NCI-H146 treated with DMSO at 0.1 percent for 48 hours (cell line): ENCODE measurements at regions not wholly inside any gene's neighbourhood (a gene's known extent, or its start where the extent isn't known, plus 50 kb on each side); places are given as distances from the start of the nearest gene placed in this dataset.

Experiments used
- DNase-seq: peaks from one replicate; lab custom pipeline; 2025; ENCODE audit not compliant: unreplicated experiment; lab: John Stamatoyannopoulos, UW

DNA sequence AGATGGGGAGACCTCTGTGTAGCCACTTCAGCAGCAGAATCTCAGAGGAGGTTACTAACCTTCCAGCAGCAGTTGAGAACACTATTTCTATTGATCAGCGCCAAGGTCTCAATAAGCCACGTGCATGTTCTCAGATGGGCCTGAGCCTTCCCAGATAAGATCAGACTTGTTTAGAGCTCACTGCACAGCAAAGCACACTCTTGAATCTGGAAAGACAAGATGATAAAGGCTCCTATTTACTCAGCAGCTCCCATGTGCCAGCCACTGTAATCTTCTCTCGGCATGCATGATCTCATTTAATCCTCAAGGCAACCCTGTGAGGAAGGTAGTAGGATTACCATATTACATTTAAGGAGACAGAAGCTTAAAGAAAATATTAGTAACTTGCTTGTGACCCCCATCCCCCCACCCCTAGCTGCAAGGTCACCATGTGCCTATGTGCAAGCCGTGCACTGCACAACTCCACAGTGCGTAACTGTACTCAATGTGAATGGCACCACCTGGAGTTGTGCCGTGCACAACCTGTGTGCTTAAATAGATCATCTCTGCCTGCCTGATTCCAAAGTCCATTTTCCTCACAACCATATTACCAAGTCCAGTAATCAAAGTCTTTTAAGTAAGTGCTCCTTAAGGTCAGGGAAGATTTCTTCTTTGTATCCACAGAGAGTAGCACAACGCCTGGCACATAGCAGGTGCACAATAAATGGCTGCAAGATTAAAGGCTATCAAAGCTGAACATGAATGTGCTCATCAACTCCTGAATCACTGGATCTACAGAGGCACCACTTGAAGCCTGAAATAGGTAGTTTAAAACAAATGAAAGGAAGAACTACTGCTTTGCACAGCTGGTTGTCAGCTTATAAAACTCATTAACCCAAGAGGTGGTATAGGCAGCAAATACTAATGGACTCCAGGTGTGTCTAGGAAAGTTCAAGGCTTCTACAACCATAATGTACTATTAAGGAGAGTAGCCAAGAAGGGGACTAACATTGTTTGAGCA lies 293.8 kb downstream of the BUD13 start:
- DNase-seq, result peak; percentile 12

- DNase-seq, result no peak
Observed at GRCh38 chr11:116478205-116478604, 294.6 kb downstream of the BUD13 start.

GRCh38 chr11:116473790-116474346 lies 298.9 kb downstream of the BUD13 start:
- no peak for DNase-seq

DNA sequence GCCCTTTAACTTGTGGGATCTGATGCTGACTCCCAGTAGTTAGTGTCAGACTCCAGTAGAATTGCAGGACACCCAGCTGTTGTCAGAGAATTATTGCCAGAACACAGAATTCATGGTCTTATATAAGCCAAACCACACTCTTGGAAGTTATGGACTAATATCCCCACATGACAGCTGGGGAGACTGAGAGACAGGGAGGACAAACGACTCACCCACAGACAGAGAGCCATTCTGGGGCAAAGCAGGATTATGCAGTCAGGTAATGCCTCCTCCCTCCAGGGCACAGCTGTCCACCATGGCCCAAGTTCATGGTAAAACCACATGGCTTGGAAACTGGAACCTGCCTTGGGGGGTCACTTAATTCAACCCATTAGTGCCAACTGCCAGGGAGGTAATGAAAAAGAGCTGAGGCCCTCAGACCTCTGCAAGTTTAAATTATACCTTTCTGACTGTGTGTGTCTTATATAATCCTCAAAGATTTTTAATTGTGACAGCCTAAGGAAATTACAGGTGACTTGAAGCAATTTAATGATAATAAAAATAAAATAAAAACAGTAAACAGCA lies 299.5 kb downstream of the BUD13 start:
- no peak for DNase-seq

GRCh38 chr11:116472651-116473050 lies 300.1 kb downstream of the BUD13 start:
- no peak for DNase-seq

DNA sequence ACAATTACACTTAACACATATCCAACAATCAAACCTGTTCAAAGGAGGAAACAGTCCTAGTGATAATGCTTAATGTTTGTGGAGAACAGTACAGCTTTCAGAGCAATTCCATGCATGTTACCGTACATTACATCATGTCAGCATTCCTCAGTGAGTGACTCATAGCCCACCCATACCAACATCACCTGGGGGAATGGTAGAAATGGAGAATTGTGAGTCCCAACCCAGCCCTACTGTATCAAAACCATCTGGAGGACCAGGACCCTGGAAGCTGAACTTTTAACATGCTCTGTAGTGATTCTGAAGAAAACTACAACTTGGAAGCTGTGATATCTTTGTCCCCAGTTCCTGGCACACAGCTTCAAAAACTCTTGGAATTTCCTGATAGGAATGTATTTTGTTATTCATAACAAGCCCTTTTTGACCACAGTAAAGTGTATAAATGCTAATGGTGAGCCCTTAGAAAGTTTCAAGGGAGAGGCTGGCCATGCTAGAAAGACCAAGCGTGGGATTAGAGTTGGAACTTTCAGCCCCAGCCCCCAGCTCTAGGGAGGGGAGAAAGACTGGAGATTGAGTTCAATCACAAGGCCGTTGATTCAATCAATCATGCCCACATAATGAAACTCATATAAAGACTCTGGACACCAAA lies 301.1 kb downstream of the BUD13 start:
- no peak for DNase-seq

DNA sequence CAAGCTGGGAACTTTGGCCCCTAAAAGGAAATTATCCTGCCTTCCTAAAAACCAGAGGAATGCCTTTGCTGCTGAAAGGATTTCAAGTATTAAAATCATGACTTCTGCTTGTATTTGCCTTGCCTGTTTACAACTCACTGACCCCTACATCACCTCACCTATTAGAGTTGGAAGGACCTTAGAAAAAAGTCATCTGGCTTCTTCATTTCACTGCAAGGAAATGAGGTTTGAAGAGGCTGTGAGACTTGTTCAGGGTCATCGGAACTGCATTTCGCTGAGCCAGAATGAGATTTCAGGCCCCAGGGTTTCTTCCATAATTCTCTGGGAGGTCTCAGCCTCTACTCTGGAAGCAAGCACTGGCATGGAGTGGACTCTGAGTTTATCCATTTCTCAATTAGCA lies 304.1 kb downstream of the BUD13 start:
- no peak for DNase-seq

DNA sequence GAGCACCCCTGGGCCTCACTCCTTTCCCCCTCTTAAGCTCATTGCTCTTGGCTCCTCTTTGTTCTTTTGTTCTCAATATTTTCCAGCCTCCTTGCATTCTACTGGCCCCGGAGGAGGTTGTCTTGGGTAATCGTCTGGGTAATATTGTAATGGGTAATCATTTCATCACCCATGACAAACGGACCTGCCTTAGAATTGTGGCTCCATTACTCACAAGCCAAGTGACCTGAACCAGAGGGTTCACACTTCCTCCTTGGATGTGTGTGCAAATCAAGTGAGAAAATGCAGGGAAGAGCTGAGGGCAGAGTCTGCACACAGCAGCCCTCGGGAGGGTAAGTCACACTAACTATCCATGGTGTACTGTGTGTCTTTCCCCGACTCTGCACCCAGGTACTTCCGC lies 305.0 kb downstream of the BUD13 start:
- no peak for DNase-seq

DNA sequence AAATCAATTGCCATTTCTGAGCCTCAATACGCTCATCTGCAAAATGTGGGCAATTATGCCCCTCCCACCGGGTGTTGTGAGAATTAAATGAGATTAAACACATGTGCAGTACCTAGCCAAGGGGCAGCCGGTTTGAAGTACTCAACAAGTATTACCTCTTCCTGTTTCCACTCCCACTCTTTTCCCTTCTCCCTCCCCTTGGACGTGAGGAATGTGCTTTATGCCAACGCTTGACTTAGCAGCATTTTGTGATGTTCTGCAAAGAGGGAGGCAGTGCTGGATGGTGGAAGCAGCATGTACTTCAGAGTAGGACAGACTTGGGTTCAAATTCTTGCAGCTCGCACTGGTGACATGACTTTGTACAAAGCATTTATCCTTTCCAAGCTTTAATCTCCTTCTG lies 306.0 kb downstream of the BUD13 start:
- no peak for DNase-seq

DNA sequence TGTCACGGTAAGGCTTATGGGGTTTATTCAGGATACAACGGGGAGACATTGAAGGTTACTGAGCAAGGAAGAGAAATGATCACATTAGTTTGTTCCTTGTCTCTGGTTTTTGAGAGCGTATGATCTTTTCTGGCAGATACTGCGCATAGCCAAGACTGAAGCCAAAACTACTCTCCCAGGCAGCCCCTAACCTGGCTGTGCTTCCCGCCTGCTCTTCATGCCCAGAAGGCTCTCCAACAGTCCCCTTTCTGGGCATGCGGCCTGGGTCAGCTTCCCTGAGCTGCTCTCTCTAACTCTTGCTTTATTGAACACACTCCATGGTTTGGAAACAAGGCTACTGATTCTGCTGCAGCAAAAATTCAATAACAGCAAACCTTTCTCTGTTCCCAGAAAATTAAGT lies 306.6 kb downstream of the BUD13 start:
- DNase-seq, result no peak

DNA sequence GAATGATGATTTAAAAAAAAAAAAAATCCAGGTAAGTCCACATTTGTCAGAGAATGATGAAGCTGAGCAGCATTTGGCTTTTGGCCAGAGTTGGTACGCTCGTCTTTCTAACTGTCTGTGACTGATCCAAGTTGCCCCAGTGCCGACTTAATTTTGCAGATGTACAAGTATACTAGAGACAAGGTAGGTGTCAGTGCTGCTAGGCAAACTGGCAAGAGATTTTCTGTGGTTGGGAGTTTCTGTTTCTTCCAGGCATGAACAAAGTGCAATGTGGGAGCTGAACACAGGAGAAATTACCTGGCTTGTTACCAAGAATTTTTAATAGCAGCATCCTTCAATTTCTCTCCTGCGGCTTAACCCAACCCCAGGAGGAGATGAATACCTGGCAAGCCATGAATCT lies 307.7 kb downstream of the BUD13 start:
- DNase-seq, result no peak

GRCh38 chr11:116461789-116462188 lies 311.0 kb downstream of the BUD13 start:
- DNase-seq, result peak; percentile 73

GRCh38 chr11:116460156-116460920 lies 312.4 kb downstream of the BUD13 start:
- no peak for DNase-seq

DNA sequence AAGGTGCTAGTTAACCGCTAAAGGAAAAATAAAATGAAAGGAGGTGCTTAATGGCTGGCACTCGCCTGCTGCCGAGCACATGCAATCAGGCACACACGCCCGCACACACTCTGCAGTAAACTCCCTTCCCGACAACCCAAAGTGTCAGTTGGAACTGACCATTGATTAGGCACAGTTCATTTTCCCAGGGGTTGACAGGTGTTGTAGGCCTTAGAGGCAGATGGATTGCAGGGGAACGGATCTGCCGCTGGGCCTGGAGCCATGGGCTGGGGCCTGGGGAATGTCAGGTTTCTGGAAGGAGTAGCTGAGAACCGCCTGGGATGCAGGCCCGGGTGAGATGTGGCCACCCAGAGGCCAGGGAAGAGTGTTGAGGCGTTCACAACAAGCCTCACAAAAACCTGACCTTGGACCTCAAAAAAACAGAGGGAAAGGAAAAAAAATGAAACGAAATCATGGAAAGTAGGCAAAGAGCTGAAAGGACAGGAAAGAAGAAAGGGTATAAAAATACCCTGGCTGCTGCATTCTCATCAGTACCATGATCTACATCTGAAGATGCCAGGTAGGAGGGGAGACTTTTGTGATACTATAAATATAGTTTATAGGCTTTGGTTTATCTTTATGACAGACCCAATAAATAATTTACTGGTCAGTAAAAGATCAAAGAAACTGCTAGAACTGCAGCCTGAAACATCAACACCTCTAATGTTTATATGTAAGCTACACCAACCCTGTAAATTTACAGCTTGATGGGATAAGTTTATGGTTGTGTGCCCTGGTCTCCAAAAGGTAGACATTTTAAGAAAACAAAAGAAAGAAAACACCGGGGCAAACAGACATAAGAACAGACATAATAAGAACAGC lies 313.4 kb downstream of the BUD13 start:
- DNase-seq, result no peak

DNA sequence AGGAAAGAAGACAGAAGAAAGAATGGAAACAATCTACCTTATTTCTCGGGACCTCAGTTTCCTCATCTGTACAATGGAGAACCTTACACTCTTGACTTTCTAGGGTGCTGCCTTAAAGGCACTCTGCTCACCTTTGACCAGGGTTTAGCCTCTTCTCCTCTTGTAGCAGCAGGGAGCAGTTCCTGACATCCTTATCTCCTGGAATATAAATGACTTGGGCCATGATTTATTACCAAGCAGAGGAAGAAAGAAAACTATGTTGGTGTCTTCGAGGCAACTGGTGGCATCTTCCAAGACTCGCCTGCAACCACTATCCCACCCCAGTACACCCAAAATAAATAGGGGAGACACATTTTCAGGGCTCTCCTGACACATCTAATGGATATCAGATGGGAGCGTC lies 314.2 kb downstream of the BUD13 start:
- DNase-seq, result no peak

- peak; percentile 81 for DNase-seq
Observed at GRCh38 chr11:116457336-116458007, 315.3 kb downstream of the BUD13 start.

DNA sequence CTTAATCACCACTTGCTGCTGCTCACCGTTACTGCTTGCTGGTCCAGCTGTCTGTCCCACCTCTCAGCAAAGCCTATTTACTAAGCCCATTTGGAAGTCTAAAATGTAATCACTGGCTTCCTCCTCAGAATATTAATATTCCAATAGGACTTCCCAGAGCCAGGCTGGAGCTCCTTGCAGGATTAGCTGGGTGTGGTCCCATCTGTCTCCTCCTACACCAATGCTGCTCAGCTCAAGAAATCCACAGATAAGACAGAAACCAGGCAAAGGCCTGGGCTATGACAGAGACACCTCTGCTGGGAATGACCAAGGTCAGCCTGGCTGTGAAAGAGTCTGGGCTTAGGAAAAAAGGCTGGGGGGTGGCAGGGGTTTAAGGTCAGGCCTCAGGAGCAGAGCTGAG lies 317.8 kb downstream of the BUD13 start:
- DNase-seq, result no peak

DNA sequence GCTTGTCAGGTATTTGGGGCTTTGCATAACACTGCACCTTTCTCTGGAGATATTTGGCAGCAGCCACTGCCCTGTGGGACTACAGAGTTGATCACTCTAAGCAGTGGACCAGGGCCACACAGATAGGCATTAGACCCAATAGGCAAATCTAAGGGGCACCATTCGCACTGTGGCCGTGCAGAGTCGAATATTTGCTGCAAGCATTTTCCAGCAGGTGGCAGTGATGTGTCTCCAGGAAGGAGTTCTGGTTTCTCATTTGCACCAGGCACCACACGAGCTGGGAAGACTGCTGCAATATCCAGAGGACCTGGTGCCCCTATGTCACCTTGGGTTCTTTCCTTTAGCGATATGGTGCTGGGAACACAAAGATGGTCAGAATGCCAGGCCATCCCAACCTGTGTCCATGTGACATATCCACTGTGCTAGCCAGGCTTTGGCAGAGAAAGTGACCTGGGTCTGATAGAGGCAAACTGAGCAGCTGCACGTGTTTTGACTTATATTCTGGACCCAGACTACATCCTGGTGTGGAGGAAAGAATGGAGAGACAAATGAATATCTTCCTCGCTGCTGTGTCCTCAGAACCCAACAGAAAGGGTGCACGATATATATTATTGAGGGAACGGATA lies 318.7 kb downstream of the BUD13 start:
- peak; percentile 53 for DNase-seq

DNA sequence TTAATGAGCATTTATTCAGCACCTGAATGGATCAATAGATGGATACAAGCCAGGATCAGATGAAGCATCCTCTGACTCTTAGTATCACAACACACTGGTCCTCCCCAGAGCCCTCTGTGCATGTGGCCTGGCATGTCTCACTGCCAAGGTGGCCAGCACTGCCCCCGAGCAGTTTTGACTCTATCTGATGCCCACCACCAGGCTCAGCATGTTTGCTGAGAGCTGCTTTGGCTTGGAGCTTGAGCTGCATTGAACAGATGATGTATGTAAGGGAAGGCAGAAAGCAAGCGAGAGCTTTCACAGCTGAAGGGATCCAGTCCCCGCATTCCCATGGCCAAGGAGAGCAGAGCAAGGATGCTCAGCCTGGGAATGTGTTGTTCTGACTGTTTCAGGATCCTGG lies 320.3 kb downstream of the BUD13 start:
- DNase-seq, result no peak
